ENCODE measurements at regions not wholly inside any gene's neighbourhood (a gene's known extent, or its start where the extent isn't known, plus 50 kb on each side); places are given as distances from the start of the nearest gene placed in this dataset.

GRCh38 chr7:52540041-52540440 lies 495.4 kb upstream of the POM121L12 start:
- Histone ChIP-seq H2BK15ac (ENCODE audit: low read depth, low read length) (no peak overlapping the region), H3K4ac (ENCODE audit: low read depth, low read length) (no peak overlapping the region), H3K9me3 (ENCODE audit: control insufficient read depth, insufficient read depth, low read length) (peaks cover 2% of the 10 kb centered on the region; the same call in 1 of the 2 replicates), H4K8ac (ENCODE audit: low read depth in 2 of 2, low read length in 2 of 2) (no peak overlapping the region), H2BK5ac (ENCODE audit: low read depth, low read length, poor library complexity, severe bottlenecking) (no peak overlapping the region), H3K4me2 (ENCODE audit: low read depth, low read length) (no peak overlapping the region), H3K79me1 (ENCODE audit: low read depth in 1 of 2, low read length in 2 of 2) (no peaks in the 10 kb centered on the region), H3K18ac (ENCODE audit: low read depth, low read length) (no peak overlapping the region), H2BK120ac (ENCODE audit: low read depth, low read length) (no peak overlapping the region), H3K4me3 (ENCODE audit: insufficient read depth, low read depth, low read length) (no peak overlapping the region), H3K27me3 (ENCODE audit: control insufficient read depth, insufficient read depth, low read length) (no peaks in the 10 kb centered on the region), H3K27ac (ENCODE audit: insufficient read depth, low read length) (no peak overlapping the region), H3K36me3 (ENCODE audit: control insufficient read depth, insufficient read depth, low read length) (no peaks in the 10 kb centered on the region), H4K91ac (ENCODE audit: insufficient read depth, low read depth, low read length) (no peak overlapping the region), H3K14ac (replicated peaks; ENCODE audit: low read depth, low read length) (no peak overlapping the region), H3K9me1 (ENCODE audit: insufficient read depth, low read length) (no peaks in the 10 kb centered on the region), H2AK5ac (ENCODE audit: low read depth, low read length) (no peak overlapping the region), H3K23ac (ENCODE audit: low read depth, low read length) (no peak overlapping the region), H4K5ac (ENCODE audit: low read depth, low read length) (no peak overlapping the region), H2BK20ac (ENCODE audit: low read depth, low read length) (no peak overlapping the region), H2AFZ (replicated peaks; ENCODE audit: low read length, poor library complexity) (no peak overlapping the region), H4K20me1 (ENCODE audit: insufficient read depth, low read length) (no peaks in the 10 kb centered on the region), H3K9ac (ENCODE audit: low read depth, low read length) (no peak overlapping the region), H3K4me1 (ENCODE audit: control insufficient read depth, insufficient read depth, low read length) (no peaks in the 10 kb centered on the region), H3K56ac (ENCODE audit: extremely low read depth, insufficient read depth, low read length) (no peak overlapping the region), H2AK9ac (replicated peaks; ENCODE audit: low read depth, low read length, poor library complexity) (no peak overlapping the region)
- POLR2A ChIA-PET (ENCODE audit: unreplicated experiment) = no interaction called here
- CTCF ChIA-PET = no interaction called here
- WGBS, 2 experiments (ENCODE audit: extremely low coverage in 2 of 2, insufficient read length in 1 of 2) = no CpG with 5 or more reads among the region's 2 CpGs
- BruUV-seq (replicated peaks) = no TSS peak
- no peak for ATAC-seq (ENCODE audit: low read depth)
- TF ChIP-seq MAZ (IDR thresholded peaks at IDR 0.05; ENCODE audit: borderline replicate concordance, low read depth, low read length) = no peak
- TF ChIP-seq CTCF (conservative IDR thresholded peaks at IDR 0.05; ENCODE audit: low read depth, low read length) = no peak
- TF ChIP-seq ELK1 (IDR thresholded peaks at IDR 0.05; ENCODE audit: borderline replicate concordance, low read depth, low read length) = no peak
- TF ChIP-seq MXI1 (IDR thresholded peaks at IDR 0.05; ENCODE audit: borderline replicate concordance, low read depth, low read length) = no peak
- no peak for TF ChIP-seq FOS (IDR thresholded peaks at IDR 0.05; ENCODE audit: low read depth, low read length)
- TF ChIP-seq POLR2A (IDR thresholded peaks at IDR 0.05; ENCODE audit: low read depth, low read length) = no peak
- no peak for TF ChIP-seq USF2 (IDR thresholded peaks at IDR 0.05; ENCODE audit: low read depth, low read length)
- no peak for TF ChIP-seq MAFK (IDR thresholded peaks at IDR 0.05; ENCODE audit: low read depth, low read length)
- TF ChIP-seq RCOR1 (IDR thresholded peaks at IDR 0.05; ENCODE audit: insufficient replicate concordance, low read length) = no peak
- no peak for TF ChIP-seq RAD21 (IDR thresholded peaks at IDR 0.05; ENCODE audit: low read length)
- TF ChIP-seq NFE2L2 (IDR thresholded peaks at IDR 0.05; ENCODE audit: low read depth, low read length) = no peak
- TF ChIP-seq BHLHE40 (IDR thresholded peaks at IDR 0.05; ENCODE audit: low read depth, low read length) = no peak
- TF ChIP-seq CHD1 (IDR thresholded peaks at IDR 0.05; ENCODE audit: low read depth, low read length) = no peak
- no peak for TF ChIP-seq CEBPB (IDR thresholded peaks at IDR 0.05; ENCODE audit: low read depth, low read length)
- TF ChIP-seq SMC3 (IDR thresholded peaks at IDR 0.05; ENCODE audit: low read depth, low read length) = no peak
- TF ChIP-seq RFX5 (IDR thresholded peaks at IDR 0.05; ENCODE audit: low read depth, low read length) = no peak
- DNase-seq = no peak
- dilution Hi-C loops (cut with HindIII; ENCODE audit: low sequenced_read_pairs, unreplicated experiment) = no loop called here
- intact Hi-C loops (cut with micrococcal nuclease) = no loop called here
- in situ Hi-C loops (cut with MboI; ENCODE audit: low sequenced_read_pairs) = no loop called here
